Muscle of back (tissue), 3 donors: ENCODE measurements at regions not wholly inside any gene's neighbourhood (a gene's known extent, or its start where the extent isn't known, plus 50 kb on each side); places are given as distances from the start of the nearest gene placed in this dataset.
"Not testable (repeated sequence)": the region's sequence is repeated elsewhere in the genome, so short reads cannot be mapped to it uniquely, and the experiment has no call there.

Experiments
- DNase-seq, 3 donors: peaks; one replicate each; pipeline versions ENCODE4 v3.0.0 to v3.0.0-alpha.2; 2013

GRCh38 chr2:78811955-78812610 is 213.4 kb upstream of the REG3G start:
- DNase-seq: no peak

- DNase-seq: peak in 1 of 3 donors; percentile 3
Measured at GRCh38 chr2:78814331-78814986, 211.0 kb upstream of the REG3G start.

- no peak for DNase-seq
Measured at GRCh38 chr2:78817430-78817829, 208.1 kb upstream of the REG3G start.

- no peak for DNase-seq
Measured at GRCh38 chr2:78832481-78832880, 193.0 kb upstream of the REG3G start.

GRCh38 chr2:78839259-78839658 is 186.2 kb upstream of the REG3G start:
- DNase-seq: no peak

GRCh38 chr2:78840311-78840710 is 185.2 kb upstream of the REG3G start:
- not testable (repeated sequence) for DNase-seq

GRCh38 chr2:78845664-78846185 is 179.8 kb upstream of the REG3G start:
- DNase-seq: no peak

GRCh38 chr2:78861546-78861945 is 164.0 kb upstream of the REG3G start:
- DNase-seq: peak; percentile 11 to 49 (median 15)

- no peak for DNase-seq
Measured at GRCh38 chr2:78864205-78864604, 161.3 kb upstream of the REG3G start.

- DNase-seq: no peak
Measured at GRCh38 chr2:78865667-78866066, 159.8 kb upstream of the REG3G start.

- no peak for DNase-seq
Measured at GRCh38 chr2:78870343-78870967, 155.0 kb upstream of the REG3G start.

- no peak for DNase-seq
Measured at GRCh38 chr2:78873526-78873925, 152.0 kb upstream of the REG3G start.

- DNase-seq: peak in 1 of 3 donors; percentile 11
Measured at GRCh38 chr2:78876316-78876688, 149.2 kb upstream of the REG3G start.

- DNase-seq: no peak
Measured at GRCh38 chr2:78887446-78887845, 138.1 kb upstream of the REG3G start.

GRCh38 chr2:78890935-78891334 is 134.6 kb upstream of the REG3G start:
- peak in 1 of 3 donors; percentile 12 for DNase-seq

GRCh38 chr2:78892295-78892694 is 133.2 kb upstream of the REG3G start:
- no peak for DNase-seq

GRCh38 chr2:78895022-78895421 is 130.5 kb upstream of the REG3G start:
- DNase-seq: no peak

GRCh38 chr2:78896536-78896935 is 129.0 kb upstream of the REG3G start:
- DNase-seq: no peak

GRCh38 chr2:78907089-78907488 is 118.4 kb upstream of the REG3G start:
- DNase-seq: no peak

GRCh38 chr2:78908973-78909372 is 116.5 kb upstream of the REG3G start:
- no peak for DNase-seq

GRCh38 chr2:78910376-78910775 is 115.1 kb upstream of the REG3G start:
- DNase-seq: peak in 2 of 3 donors; percentile 16 to 23

- no peak for DNase-seq
Measured at GRCh38 chr2:78913257-78913656, 112.2 kb upstream of the REG3G start.

- no peak for DNase-seq
Measured at GRCh38 chr2:78925258-78925657, 100.2 kb upstream of the REG3G start.
